ENCODE measurements at regions not wholly inside any gene's neighbourhood (a gene's known extent, or its start where the extent isn't known, plus 50 kb on each side); places are given as distances from the start of the nearest gene placed in this dataset.

DNA sequence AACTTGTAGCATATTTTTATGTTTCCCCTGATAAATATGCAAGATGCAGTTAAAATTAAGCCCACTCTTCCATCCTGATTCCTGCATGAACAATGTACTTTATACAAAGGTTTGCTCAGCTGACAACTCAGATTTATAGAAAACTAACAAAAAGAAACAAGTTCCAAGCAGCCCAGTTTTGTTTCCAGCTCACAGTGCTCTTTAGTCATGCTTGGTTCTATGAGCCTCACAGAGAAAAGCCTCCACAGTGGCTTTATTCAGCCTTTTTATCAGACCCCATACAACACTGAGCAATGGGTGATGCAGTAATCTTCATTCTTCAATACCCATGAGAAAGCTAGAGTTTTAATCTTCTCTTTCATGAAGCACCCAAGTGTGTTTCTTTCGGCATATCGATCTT lies 329.6 kb downstream of the SLCO4C1 start:
- TF ChIP-seq TAF1 (IDR thresholded peaks at IDR 0.05; ENCODE audit: borderline replicate concordance, low read depth, low read length) (no peak), POLR2A (IDR thresholded peaks at IDR 0.05; ENCODE audit: low read depth, low read length) (no peak)
